ENCODE measurements at regions not wholly inside any gene's neighbourhood (a gene's known extent, or its start where the extent isn't known, plus 50 kb on each side); places are given as distances from the start of the nearest gene placed in this dataset.
"Not testable (repeated sequence)": the region's sequence is repeated elsewhere in the genome, so short reads cannot be mapped to it uniquely, and the experiment has no call there.

- no peak for DNase-seq
These were observed 299.1 kb upstream of the MCTP2 start for GRCh38 chr15:93932164-93932776.

GRCh38 chr15:93929375-93930094 is 301.8 kb upstream of the MCTP2 start:
- no peak for DNase-seq

DNA sequence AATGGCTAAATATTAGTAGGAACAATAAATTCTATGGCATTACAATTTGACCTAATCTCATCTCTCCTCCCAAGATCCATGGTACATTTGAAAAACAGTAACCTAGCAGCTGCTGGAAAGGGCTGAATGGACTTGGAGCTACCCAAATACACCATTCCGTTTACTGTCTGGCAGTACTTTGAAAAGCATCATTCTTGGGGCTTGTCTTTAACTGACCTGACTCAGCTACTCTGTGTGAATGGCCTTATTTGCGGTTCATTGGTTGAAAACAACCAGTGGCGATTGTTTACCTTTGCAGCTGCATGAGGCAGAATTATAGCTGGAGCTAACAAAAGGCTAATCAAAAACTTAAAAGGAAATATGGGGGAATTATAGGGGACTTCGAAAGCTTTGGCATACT is 311.2 kb upstream of the MCTP2 start:
- DNase-seq, result no peak

GRCh38 chr15:93918801-93919200 is 312.6 kb upstream of the MCTP2 start:
- DNase-seq, result not testable (repeated sequence)

GRCh38 chr15:93917181-93917580 is 314.2 kb upstream of the MCTP2 start:
- no peak for DNase-seq

GRCh38 chr15:93913871-93914270 is 317.5 kb upstream of the MCTP2 start:
- no peak for DNase-seq

GRCh38 chr15:93913310-93913709 is 318.1 kb upstream of the MCTP2 start:
- no peak for DNase-seq

DNA sequence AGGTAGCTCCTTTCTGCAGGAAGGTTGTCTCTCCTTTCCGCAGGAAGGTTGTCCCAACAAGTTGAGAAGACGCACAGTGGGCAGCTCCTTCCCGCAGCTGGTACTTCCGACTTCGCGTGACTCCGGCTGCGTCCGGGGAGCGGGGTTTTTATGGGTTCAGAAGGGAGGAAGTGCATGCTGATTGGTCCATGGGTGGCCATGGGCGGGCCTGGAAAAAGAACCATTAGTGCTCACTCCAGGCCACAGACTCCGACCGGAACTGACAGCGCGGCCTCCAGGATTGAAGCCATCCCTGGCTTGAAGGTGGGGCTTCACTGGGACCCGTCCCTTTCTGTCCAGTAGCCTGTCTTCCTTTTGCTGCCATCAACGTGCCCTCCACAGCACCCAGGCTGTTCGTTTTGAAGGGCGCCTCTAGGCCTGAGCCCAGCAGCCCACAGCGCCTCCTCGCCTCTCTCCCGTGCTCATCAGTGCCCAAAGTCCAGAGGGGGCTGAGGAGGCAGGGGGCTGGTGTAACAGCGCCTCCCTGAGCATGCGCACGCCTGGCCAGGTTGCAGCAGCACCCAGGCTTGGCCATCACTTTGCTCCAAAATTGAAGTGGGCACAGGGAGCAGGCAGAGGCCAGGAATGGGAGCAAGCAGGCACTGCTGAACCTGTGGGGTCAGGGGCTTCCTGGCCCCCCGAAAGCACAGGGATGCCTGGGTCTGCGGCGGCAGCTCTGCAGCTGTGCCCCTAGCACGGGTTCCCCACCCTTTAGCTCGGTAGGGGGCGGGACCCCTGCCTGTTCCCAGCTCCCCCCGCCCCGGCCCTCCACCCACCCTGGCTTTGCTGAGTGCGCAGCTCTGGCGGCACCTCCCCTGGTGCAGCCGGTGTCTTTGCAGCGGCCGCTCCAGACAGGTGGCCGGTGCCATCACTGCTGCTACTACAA is 330.6 kb upstream of the MCTP2 start:
- DNase-seq, result no peak

DNA sequence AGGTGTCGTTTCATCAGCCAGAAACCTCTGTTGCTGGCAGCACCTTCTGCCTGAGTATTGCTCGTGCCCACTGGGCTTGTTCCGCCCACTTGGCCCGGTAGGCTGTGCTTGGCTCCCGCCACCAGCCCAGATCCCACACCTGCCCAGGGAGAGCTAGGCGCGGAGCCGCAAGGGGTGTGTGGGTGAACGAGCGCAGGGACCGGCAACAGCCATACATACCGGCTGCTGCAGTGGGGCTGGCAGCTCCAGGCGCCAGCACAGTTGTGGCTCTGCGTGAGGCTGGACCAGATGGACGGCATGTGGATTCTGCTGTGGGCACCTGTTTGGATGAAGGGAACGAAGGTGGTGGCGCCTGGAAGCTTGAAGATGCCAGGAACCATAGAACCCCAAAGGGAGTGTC is 331.5 kb upstream of the MCTP2 start:
- DNase-seq, result no peak

- DNase-seq, result no peak
These were observed 334.0 kb upstream of the MCTP2 start for GRCh38 chr15:93897377-93897776.

DNA sequence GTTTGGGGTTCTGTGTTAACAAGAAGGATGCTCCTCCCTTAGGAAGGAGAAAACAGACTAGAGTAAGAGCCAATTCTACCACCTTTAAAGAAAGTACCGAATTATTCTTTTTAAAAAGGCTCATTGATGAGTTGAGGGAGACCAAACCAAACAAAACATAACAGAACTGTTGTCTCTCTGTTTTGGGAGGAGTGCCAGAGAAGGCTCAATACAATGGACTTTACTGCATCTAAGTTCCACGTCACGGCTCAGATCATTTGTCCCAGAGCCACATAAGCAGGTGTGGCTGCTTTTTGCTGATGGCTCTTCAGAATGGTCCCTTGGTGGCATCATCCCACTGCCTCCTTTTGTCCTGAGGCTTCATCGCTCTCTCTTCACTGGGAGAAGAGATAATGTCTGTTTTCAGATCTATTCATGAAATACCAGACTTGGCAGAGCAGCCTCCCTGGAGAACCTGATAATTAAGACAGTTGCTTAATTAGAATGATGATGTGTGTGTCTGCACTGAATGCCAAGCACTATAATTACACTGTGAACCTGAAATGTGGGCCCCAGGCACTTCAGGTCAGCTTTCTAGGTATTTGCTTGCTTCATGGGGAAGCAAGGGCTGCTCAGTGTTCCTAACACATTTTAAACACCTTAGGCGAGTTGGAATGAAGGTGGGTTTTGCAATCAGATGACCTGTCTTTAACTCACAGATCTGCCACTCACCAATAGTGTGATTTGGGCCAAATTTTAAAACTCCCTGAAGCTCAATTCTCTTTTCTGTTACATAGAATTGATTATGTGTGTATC is 335.2 kb upstream of the MCTP2 start:
- DNase-seq, result no peak

GRCh38 chr15:93894438-93895036 is 336.8 kb upstream of the MCTP2 start:
- no peak for DNase-seq

- no peak for DNase-seq
These were observed 344.2 kb upstream of the MCTP2 start for GRCh38 chr15:93887151-93887550.

- DNase-seq, result no peak
These were observed 348.6 kb upstream of the MCTP2 start for GRCh38 chr15:93882779-93883178.

- no peak for DNase-seq
These were observed 349.2 kb upstream of the MCTP2 start for GRCh38 chr15:93882141-93882540.

- no peak for DNase-seq
These were observed 350.1 kb upstream of the MCTP2 start for GRCh38 chr15:93881310-93881709.

DNA sequence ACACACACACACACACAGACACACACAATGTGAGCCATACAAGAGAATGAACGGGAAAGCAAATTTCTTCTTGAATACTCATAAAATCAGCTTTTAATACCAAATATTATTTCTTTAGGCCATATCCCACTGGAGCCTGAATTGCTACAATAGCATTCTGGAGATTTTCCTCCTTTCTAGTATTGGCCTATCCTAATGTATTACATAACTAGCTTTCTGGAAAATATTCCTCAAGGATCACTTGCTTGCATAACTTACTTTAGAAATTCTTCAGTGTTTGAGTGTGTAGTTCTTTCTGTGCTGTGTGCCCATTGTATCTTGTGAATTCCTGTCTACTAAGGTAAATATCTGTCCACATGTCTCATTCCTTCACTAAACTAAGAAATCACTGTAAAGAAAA is 351.0 kb upstream of the MCTP2 start:
- no peak for DNase-seq

DNA sequence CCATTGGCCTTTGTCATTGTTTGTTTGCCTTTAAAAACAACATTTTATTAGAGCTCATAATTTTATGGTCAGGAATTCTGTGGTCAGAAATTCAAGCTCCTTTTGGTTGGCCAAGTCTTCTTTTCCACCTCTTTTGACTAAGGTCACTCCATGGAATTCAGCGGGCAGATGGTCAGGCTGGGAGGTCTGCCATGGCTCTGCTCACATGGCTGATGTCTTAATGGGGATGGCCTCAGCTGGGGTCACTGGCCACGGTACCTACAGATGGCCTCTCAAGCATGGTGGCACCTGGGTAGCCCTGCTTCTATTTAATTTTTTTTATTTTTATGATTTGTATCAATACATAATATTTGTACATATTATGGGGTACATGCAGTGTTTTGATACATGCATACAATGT is 360.8 kb upstream of the MCTP2 start:
- DNase-seq, result no peak

DNA sequence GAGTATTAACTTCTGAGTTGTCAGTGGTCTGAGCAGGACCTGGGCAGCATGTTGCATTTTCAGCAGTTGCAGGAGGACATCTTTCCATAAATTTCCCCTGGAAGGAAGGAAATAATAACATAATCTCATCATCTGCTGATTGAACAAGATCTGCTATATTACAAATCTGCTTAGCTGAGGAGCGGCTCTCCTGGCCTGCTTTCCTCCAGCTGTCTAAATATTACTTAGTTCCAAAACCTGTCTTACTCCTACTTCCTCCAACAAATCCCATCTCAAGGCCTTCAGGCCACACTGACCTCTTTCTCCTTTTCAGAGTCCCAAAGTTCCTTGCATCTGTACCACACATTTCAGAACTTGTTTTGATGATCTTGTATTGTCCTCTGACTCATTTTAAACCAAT is 364.4 kb upstream of the MCTP2 start:
- no peak for DNase-seq

DNA sequence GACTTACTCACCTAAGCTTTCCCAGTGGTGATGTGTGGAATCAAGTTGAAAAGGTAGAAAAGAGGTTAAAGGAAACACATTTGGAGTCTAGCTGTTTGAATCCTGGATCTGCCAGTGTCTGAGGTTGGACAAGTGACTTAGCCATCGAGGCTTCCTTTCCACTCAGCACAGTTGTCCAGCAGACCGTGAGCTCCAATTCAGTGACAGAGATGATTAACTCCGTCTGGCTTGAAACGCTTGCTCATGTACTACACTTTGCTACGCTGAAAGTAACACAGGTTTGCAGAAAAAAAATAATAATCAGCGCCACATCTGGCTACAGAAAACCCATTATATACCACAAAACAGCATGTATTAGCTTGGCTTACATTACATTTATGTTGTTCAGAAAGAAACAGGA is 364.9 kb upstream of the MCTP2 start:
- DNase-seq, result no peak

GRCh38 chr15:93865586-93865985 is 365.8 kb upstream of the MCTP2 start:
- DNase-seq, result no peak

- no peak for DNase-seq
These were observed 368.6 kb upstream of the MCTP2 start for GRCh38 chr15:93862791-93863190.

Data from stimulated activated CD4-positive, alpha-beta T cell treated with anti-CD3 and anti-CD28 coated beads, Interleukin-15, amount 100 ng/mL, for 24 hours (primary cell).